ENCODE measurements at regions not wholly inside any gene's neighbourhood (a gene's known extent, or its start where the extent isn't known, plus 50 kb on each side); places are given as distances from the start of the nearest gene placed in this dataset.

DNA sequence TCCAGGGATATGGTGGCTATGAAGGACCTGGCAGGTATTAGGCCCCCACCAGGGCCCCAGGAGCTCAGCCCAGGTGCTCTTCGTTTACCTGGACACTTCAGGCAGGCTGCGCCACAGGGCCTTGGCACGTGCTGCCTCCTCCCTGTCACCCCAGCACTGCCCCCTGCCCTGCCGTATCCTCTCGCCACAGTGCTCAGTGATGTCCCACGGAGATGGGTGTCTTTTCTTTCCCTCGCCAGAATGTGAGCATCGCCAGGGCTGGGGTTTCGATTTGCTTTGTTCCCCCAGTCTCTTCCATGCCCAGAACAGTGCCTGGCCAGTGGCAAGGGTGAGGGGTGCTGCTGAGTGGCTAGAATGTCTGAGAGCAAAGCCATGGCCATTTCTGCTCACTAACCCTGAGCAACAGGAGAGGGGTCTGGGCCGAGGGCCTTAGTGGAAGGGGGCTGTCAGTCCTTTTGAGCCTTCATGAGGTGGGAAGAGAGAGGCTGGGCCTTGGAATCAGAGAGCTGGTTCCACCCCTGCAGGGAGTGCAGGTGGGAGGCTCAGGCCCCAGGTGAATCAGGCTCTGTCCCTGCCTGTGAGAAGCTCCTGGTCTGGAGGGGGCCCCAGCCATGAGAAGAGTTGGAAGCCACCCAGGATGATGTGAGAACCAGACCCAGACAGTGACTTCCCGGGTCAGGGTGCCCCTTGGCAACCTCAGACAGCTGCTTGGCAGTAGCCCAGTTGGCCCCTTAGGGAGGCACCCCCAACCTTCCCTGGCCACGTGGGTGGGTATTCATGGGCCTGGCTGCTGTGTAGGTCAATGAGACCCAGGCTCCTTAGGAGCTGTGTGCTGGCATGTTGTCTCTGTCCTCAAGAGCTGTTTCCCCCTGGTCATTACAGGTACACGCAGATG lies 129.9 kb upstream of the HS6ST1 start:
- Histone ChIP-seq H3K9ac (ENCODE audit: low read length) (no peak overlapping the region), H3K4me1 (ENCODE audit: control insufficient read depth, insufficient read depth, low read length) (peaks cover 4% of the 10 kb centered on the region; the same call in 1 of the 2 replicates), H3K4me3 (ENCODE audit: low read depth, low read length) (no peak overlapping the region), H3K27ac (ENCODE audit: low read depth, low read length) (no peak overlapping the region), H3K36me3 (ENCODE audit: control insufficient read depth, insufficient read depth, low read length) (no peaks in the 10 kb centered on the region), H3K9me3 (ENCODE audit: control insufficient read depth, insufficient read depth, low read depth, low read length) (no peaks in the 10 kb centered on the region), H3K27me3 (ENCODE audit: control insufficient read depth, insufficient read depth, low read length) (no peaks in the 10 kb centered on the region)

DNA sequence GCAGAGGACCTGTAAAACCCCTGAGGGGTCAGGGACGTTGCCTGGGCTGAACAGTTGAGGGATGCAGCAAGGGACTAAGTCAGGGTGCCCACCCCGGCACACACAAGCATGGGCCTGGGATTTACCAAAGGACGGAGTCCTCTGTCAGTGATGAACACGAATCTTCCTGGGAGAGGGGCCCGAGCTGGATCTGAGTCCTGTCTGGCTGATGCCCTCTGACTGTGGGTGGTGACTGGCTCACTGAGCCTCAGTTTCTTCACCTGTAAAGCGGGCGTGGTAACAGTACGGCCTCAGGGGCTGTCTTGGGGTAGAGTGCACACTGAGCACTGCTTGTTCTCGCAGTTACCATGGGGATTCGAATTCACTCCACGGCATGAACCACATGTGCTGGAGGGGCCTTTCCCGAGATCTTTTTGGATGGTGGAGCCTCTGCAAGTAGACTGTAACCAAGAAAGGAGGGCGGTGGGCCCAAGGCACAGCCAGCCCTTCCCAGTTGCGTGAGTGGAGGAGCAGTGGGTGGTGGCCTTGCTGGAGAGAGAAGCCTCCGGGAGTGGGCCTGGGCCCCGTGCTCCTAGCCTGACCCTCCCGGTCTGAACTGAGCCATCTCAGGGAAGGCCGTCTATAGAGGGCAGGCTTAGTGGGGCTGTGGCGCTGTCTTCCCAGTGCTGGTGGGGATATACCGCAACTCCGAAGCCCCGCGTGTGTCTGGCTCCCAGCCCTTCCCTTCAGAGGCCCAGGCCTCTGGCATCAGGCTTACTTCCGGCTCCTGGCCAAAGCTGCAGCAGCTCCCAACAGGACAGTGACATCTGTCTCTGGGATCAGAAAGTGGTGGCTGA lies 130.8 kb upstream of the HS6ST1 start:
- H3K27ac ChIP-seq (ENCODE audit: low read depth, low read length): no peak overlapping the region
- no peaks in the 10 kb centered on the region; the same call in 1 of the 2 replicates for H3K4me1 ChIP-seq (ENCODE audit: control insufficient read depth, insufficient read depth, low read length)
- no peaks in the 10 kb centered on the region for H3K36me3 ChIP-seq (ENCODE audit: control insufficient read depth, insufficient read depth, low read length)
- no peaks in the 10 kb centered on the region for H3K27me3 ChIP-seq (ENCODE audit: control insufficient read depth, insufficient read depth, low read length)
- H3K9ac ChIP-seq (ENCODE audit: low read length): no peak overlapping the region
- H3K4me3 ChIP-seq (ENCODE audit: low read depth, low read length): no peak overlapping the region
- peaks cover 1% of the 10 kb centered on the region; the same call in 1 of the 2 replicates for H3K9me3 ChIP-seq (ENCODE audit: control insufficient read depth, insufficient read depth, low read depth, low read length)

GRCh38 chr2:128450211-128451024 lies 131.8 kb upstream of the HS6ST1 start:
- Histone ChIP-seq H3K9ac (ENCODE audit: low read length) (no peak overlapping the region), H3K4me3 (ENCODE audit: low read depth, low read length) (no peak overlapping the region), H3K9me3 (ENCODE audit: control insufficient read depth, insufficient read depth, low read depth, low read length) (peaks cover 8% of the 10 kb centered on the region), H3K27me3 (ENCODE audit: control insufficient read depth, insufficient read depth, low read length) (no peaks in the 10 kb centered on the region), H3K36me3 (ENCODE audit: control insufficient read depth, insufficient read depth, low read length) (no peaks in the 10 kb centered on the region), H3K27ac (ENCODE audit: low read depth, low read length) (no peak overlapping the region), H3K4me1 (ENCODE audit: control insufficient read depth, insufficient read depth, low read length) (no peaks in the 10 kb centered on the region; the same call in 1 of the 2 replicates)

DNA sequence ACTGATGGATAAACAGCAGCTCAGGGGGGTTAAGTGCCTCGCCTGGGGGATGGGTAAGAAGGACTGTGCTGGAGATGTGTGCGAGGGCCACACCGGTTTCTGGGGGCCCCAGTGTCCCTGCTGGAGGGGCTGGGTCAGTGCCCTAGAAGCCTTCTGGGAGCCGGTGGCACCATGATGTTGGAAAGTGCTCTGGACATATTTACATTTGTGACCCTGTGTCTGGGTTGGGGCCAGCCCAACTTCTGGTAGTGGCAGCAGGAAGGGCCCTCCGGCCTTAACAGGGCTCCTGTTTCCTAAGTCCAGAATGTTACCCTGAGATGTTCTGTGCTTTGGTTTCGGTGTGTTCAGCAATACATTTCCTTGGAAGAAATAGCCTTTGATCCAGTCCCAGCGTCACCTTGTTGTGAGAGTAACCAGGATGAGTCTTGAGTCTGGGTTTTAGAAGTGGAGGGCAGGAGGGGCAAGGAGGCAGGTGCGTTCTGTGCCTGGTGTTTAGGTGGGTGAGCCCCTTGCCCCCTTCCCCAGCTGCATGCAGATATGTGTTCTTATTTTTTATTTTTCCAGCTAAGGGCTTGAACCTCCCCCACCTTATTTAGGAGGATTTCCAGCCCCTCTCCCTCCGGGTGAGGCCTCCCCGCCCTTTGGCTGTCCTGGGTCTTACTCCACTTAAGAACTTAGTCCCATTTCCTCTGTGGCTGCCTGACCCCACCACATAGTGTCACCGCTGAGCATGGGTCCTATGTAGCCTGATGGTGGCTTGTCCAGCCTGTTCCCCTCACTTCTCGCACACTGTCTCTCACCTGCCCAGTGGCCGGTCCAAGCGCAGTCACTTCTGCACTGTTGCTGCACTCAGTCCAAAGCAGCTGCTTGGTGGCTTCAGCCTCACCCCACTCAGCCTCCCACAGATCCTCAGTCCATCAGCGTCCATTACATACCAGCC lies 132.7 kb upstream of the HS6ST1 start:
- Histone ChIP-seq H3K4me3 (ENCODE audit: low read depth, low read length) (no peak overlapping the region), H3K9me3 (ENCODE audit: control insufficient read depth, insufficient read depth, low read depth, low read length) (peaks cover 8% of the 10 kb centered on the region), H3K4me1 (ENCODE audit: control insufficient read depth, insufficient read depth, low read length) (no peaks in the 10 kb centered on the region; the same call in 1 of the 2 replicates), H3K27ac (ENCODE audit: low read depth, low read length) (no peak overlapping the region), H3K9ac (ENCODE audit: low read length) (no peak overlapping the region), H3K36me3 (ENCODE audit: control insufficient read depth, insufficient read depth, low read length) (no peaks in the 10 kb centered on the region), H3K27me3 (ENCODE audit: control insufficient read depth, insufficient read depth, low read length) (no peaks in the 10 kb centered on the region)

DNA sequence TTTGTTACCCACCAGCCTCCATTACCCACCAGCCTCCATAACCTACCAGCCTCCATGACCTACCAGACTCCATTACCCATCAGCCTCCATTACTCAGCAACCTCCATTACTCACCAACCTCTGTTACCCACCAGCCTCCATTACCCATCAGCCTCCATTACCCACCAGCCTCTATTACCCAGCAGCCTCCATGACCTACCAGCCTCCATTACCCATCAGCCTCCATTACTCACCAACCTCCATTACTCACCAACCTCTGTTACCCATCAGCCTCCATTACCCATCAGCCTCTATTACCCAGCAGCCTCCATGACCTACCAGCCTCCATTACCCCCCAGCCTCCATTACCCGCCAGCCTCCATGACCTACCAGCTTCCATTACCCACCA lies 133.3 kb upstream of the HS6ST1 start:
- Histone ChIP-seq H3K4me1 (ENCODE audit: control insufficient read depth, insufficient read depth, low read length) (no peaks in the 10 kb centered on the region; the same call in 1 of the 2 replicates), H3K9ac (ENCODE audit: low read length) (no peak overlapping the region), H3K9me3 (ENCODE audit: control insufficient read depth, insufficient read depth, low read depth, low read length) (peaks cover 8% of the 10 kb centered on the region), H3K36me3 (ENCODE audit: control insufficient read depth, insufficient read depth, low read length) (no peaks in the 10 kb centered on the region), H3K27me3 (ENCODE audit: control insufficient read depth, insufficient read depth, low read length) (no peaks in the 10 kb centered on the region), H3K4me3 (ENCODE audit: low read depth, low read length) (no peak overlapping the region), H3K27ac (ENCODE audit: low read depth, low read length) (no peak overlapping the region)

- Histone ChIP-seq H3K27me3 (ENCODE audit: control insufficient read depth, insufficient read depth, low read length) (no peaks in the 10 kb centered on the region), H3K9ac (ENCODE audit: low read length) (no peak overlapping the region), H3K4me3 (ENCODE audit: low read depth, low read length) (no peak overlapping the region), H3K36me3 (ENCODE audit: control insufficient read depth, insufficient read depth, low read length) (no peaks in the 10 kb centered on the region), H3K4me1 (ENCODE audit: control insufficient read depth, insufficient read depth, low read length) (no peaks in the 10 kb centered on the region; the same call in 1 of the 2 replicates), H3K27ac (ENCODE audit: low read depth, low read length) (no peak overlapping the region), H3K9me3 (ENCODE audit: control insufficient read depth, insufficient read depth, low read depth, low read length) (peaks cover 8% of the 10 kb centered on the region)
Observed at GRCh38 chr2:128452536-128453530, 134.2 kb upstream of the HS6ST1 start.

- no peak overlapping the region for H3K4me3 ChIP-seq (ENCODE audit: low read depth, low read length)
- no peak overlapping the region for H3K9ac ChIP-seq (ENCODE audit: low read length)
- H3K9me3 ChIP-seq (ENCODE audit: control insufficient read depth, insufficient read depth, low read depth, low read length): peaks cover 8% of the 10 kb centered on the region
- no peaks in the 10 kb centered on the region for H3K36me3 ChIP-seq (ENCODE audit: control insufficient read depth, insufficient read depth, low read length)
- no peak overlapping the region for H3K27ac ChIP-seq (ENCODE audit: low read depth, low read length)
- no peaks in the 10 kb centered on the region for H3K27me3 ChIP-seq (ENCODE audit: control insufficient read depth, insufficient read depth, low read length)
- H3K4me1 ChIP-seq (ENCODE audit: control insufficient read depth, insufficient read depth, low read length): no peaks in the 10 kb centered on the region
Observed at GRCh38 chr2:128454980-128455720, 136.5 kb upstream of the HS6ST1 start.

GRCh38 chr2:128455721-128456050 lies 137.0 kb upstream of the HS6ST1 start:
- no peaks in the 10 kb centered on the region for H3K27me3 ChIP-seq (ENCODE audit: control insufficient read depth, insufficient read depth, low read length)
- H3K4me3 ChIP-seq (ENCODE audit: low read depth, low read length): no peak overlapping the region
- no peak overlapping the region for H3K27ac ChIP-seq (ENCODE audit: low read depth, low read length)
- H3K9me3 ChIP-seq (ENCODE audit: control insufficient read depth, insufficient read depth, low read depth, low read length): peaks cover 8% of the 10 kb centered on the region
- no peaks in the 10 kb centered on the region for H3K4me1 ChIP-seq (ENCODE audit: control insufficient read depth, insufficient read depth, low read length)
- no peak overlapping the region for H3K9ac ChIP-seq (ENCODE audit: low read length)
- H3K36me3 ChIP-seq (ENCODE audit: control insufficient read depth, insufficient read depth, low read length): no peaks in the 10 kb centered on the region

- Histone ChIP-seq H3K27me3 (ENCODE audit: control insufficient read depth, insufficient read depth, low read length) (no peaks in the 10 kb centered on the region), H3K9me3 (ENCODE audit: control insufficient read depth, insufficient read depth, low read depth, low read length) (peaks cover 8% of the 10 kb centered on the region), H3K36me3 (ENCODE audit: control insufficient read depth, insufficient read depth, low read length) (no peaks in the 10 kb centered on the region), H3K4me1 (ENCODE audit: control insufficient read depth, insufficient read depth, low read length) (no peaks in the 10 kb centered on the region), H3K27ac (ENCODE audit: low read depth, low read length) (no peak overlapping the region), H3K4me3 (ENCODE audit: low read depth, low read length) (no peak overlapping the region), H3K9ac (ENCODE audit: low read length) (no peak overlapping the region)
Observed at GRCh38 chr2:128456281-128456680, 137.6 kb upstream of the HS6ST1 start.
